ENCODE measurements at regions not wholly inside any gene's neighbourhood (a gene's known extent, or its start where the extent isn't known, plus 50 kb on each side); places are given as distances from the start of the nearest gene placed in this dataset.

DNA sequence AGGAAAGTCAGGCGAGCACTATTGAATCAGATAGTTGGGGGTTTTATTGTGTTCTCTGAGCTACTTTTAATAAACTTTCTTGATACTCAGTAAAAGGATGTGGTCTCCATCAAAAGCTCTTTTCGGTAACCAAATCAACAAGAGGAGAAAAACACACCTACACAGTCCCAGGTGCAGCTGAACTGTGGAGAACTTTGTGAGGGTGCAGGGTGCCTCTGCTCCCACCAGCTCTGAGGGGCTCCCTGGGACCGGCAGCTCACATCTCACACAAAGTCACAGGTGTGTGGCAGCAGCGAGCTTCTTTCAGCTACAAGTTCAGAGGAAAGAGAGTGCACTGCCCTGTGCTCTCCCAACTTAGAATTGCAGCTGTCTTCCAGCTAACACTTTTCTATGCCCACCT is 650.4 kb downstream of the RNF144A start:
- Histone ChIP-seq H3K4me1 (ENCODE audit: control insufficient read depth in 2 of 2, insufficient read depth in 2 of 2, low read length in 2 of 2) (peaks cover 22 to 57% of the 10 kb centered on the region in 2 donors), H3K4me3 (ENCODE audit: low read length in 2 of 2) (no peak overlapping the region), H3K27ac (ENCODE audit: low read depth in 1 of 2, low read length in 1 of 2) (peak overlapping the region; percentile 89 to 92), H3K36me3 (ENCODE audit: control insufficient read depth in 2 of 2, insufficient read depth in 2 of 2, low read length in 1 of 2) (no peaks in the 10 kb centered on the region), H3K27me3 (ENCODE audit: control insufficient read depth in 2 of 2, insufficient read depth in 1 of 2, low read length in 1 of 2) (no peaks in the 10 kb centered on the region), H3K9me3 (ENCODE audit: control insufficient read depth in 2 of 2, insufficient read depth in 1 of 2, low read length in 1 of 2) (peaks cover 0 to 6% of the 10 kb centered on the region in 2 donors)
- peak; percentile 68 to 96 (median 90) for DNase-seq (ENCODE audit: low read depth in 6 of 9, low spot score in 9 of 9)
- WGBS: 11% methylated on average over 4 of the region's 4 CpGs

DNA sequence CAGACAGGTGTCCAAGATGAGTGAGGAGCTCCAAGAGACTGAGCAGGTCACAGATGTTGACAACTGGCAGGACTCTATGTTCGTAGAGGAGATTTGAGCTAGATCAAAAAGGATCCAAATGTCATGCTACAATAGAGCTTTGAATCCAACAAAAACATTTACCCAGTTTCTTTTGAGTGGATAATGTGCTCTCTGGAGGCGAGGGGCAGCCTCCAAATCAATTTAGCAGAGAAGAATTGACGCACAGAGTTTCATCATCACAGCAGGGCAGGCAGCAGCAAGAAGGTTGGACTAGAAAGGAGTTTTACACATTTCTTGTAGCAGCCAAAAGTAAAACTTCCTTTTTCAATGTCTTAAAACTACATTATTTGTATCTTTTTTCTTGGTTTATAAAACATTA is 653.0 kb downstream of the RNF144A start:
- WGBS: 88% methylated on average over 3 of the region's 3 CpGs
- no peak for DNase-seq (ENCODE audit: low read depth in 6 of 9, low spot score in 9 of 9)
- Histone ChIP-seq H3K9me3 (ENCODE audit: control insufficient read depth in 2 of 2, insufficient read depth in 1 of 2, low read length in 1 of 2) (no peaks in the 10 kb centered on the region), H3K27ac (ENCODE audit: low read depth in 1 of 2, low read length in 1 of 2) (peak overlapping the region; percentile 32 to 50), H3K4me1 (ENCODE audit: control insufficient read depth in 2 of 2, insufficient read depth in 2 of 2, low read length in 2 of 2) (peaks cover 26 to 76% of the 10 kb centered on the region in 2 donors), H3K4me3 (ENCODE audit: low read length in 2 of 2) (no peak overlapping the region), H3K36me3 (ENCODE audit: control insufficient read depth in 2 of 2, insufficient read depth in 2 of 2, low read length in 1 of 2) (no peaks in the 10 kb centered on the region), H3K27me3 (ENCODE audit: control insufficient read depth in 2 of 2, insufficient read depth in 1 of 2, low read length in 1 of 2) (no peaks in the 10 kb centered on the region)

- Histone ChIP-seq H3K4me1 (ENCODE audit: control insufficient read depth in 2 of 2, insufficient read depth in 2 of 2, low read length in 2 of 2) (peaks cover 26 to 74% of the 10 kb centered on the region in 2 donors), H3K27ac (ENCODE audit: low read depth in 1 of 2, low read length in 1 of 2) (peak overlapping the region in 1 of 2 donors; percentile 51), H3K4me3 (ENCODE audit: low read length in 2 of 2) (no peak overlapping the region), H3K9me3 (ENCODE audit: control insufficient read depth in 2 of 2, insufficient read depth in 1 of 2, low read length in 1 of 2) (no peaks in the 10 kb centered on the region), H3K27me3 (ENCODE audit: control insufficient read depth in 2 of 2, insufficient read depth in 1 of 2, low read length in 1 of 2) (no peaks in the 10 kb centered on the region), H3K36me3 (ENCODE audit: control insufficient read depth in 2 of 2, insufficient read depth in 2 of 2, low read length in 1 of 2) (no peaks in the 10 kb centered on the region)
- WGBS: 99% methylated on average over 1 of the region's 1 CpG
- DNase-seq (ENCODE audit: low read depth in 6 of 9, low spot score in 9 of 9): no peak
Measured at GRCh38 chr2:7571701-7572100, 654.5 kb downstream of the RNF144A start.

GRCh38 chr2:7572450-7572849 is 655.2 kb downstream of the RNF144A start:
- 75% methylated on average over 7 of the region's 7 CpGs for WGBS
- H3K27me3 ChIP-seq (ENCODE audit: control insufficient read depth in 2 of 2, insufficient read depth in 1 of 2, low read length in 1 of 2): no peaks in the 10 kb centered on the region
- no peak overlapping the region for H3K4me3 ChIP-seq (ENCODE audit: low read length in 2 of 2)
- H3K36me3 ChIP-seq (ENCODE audit: control insufficient read depth in 2 of 2, insufficient read depth in 2 of 2, low read length in 1 of 2): no peaks in the 10 kb centered on the region
- no peaks in the 10 kb centered on the region for H3K9me3 ChIP-seq (ENCODE audit: control insufficient read depth in 2 of 2, insufficient read depth in 1 of 2, low read length in 1 of 2)
- peaks cover 23 to 69% of the 10 kb centered on the region in 2 donors for H3K4me1 ChIP-seq (ENCODE audit: control insufficient read depth in 2 of 2, insufficient read depth in 2 of 2, low read length in 2 of 2)
- peak overlapping the region in 1 of 2 donors; percentile 51 for H3K27ac ChIP-seq (ENCODE audit: low read depth in 1 of 2, low read length in 1 of 2)
- DNase-seq (ENCODE audit: low read depth in 6 of 9, low spot score in 9 of 9): peak in 5 of 9 donors; percentile 37 to 78 (median 48)

DNA sequence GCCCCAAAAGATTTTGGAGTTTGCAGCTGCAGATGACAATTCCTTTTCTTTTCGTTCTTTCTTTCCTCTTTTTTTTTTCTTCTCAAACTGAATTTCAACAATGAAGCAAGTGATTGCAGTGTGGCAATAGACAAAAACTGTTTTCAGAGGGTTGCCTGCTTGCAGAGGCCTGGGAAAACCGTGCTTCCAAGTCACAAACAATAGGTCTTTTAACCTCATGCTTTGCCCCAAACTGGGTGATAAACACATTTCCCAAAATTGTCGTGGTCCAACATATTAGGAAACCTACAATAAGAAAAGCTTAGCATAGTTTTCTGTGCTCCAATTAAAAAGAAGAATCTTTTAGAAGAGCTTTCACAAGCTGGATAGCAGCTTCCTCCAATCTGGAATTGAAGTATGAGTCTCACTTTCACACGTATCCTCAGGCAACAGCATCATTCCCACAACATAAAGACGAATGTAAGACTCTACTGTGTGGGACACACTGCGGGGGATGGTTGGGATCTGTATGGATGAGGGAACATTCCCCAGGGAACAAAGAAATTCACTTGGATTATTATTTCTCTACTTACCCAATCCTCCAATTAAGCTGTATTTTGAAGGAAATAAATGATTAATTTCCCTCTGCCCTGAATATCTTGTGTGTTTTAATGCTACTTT is 656.1 kb downstream of the RNF144A start:
- Histone ChIP-seq H3K9me3 (ENCODE audit: control insufficient read depth in 2 of 2, insufficient read depth in 1 of 2, low read length in 1 of 2) (peaks cover 0 to 4% of the 10 kb centered on the region in 2 donors), H3K27me3 (ENCODE audit: control insufficient read depth in 2 of 2, insufficient read depth in 1 of 2, low read length in 1 of 2) (no peaks in the 10 kb centered on the region), H3K27ac (ENCODE audit: low read depth in 1 of 2, low read length in 1 of 2) (no peak overlapping the region), H3K36me3 (ENCODE audit: control insufficient read depth in 2 of 2, insufficient read depth in 2 of 2, low read length in 1 of 2) (no peaks in the 10 kb centered on the region), H3K4me1 (ENCODE audit: control insufficient read depth in 2 of 2, insufficient read depth in 2 of 2, low read length in 2 of 2) (peaks cover 18 to 63% of the 10 kb centered on the region in 2 donors), H3K4me3 (ENCODE audit: low read length in 2 of 2) (no peak overlapping the region)
- DNase-seq (ENCODE audit: low read depth in 6 of 9, low spot score in 9 of 9): no peak
- WGBS: 83% methylated on average over 6 of the region's 6 CpGs

- no peaks in the 10 kb centered on the region for H3K36me3 ChIP-seq (ENCODE audit: control insufficient read depth in 2 of 2, insufficient read depth in 2 of 2, low read length in 1 of 2)
- peaks cover 0 to 4% of the 10 kb centered on the region in 2 donors for H3K9me3 ChIP-seq (ENCODE audit: control insufficient read depth in 2 of 2, insufficient read depth in 1 of 2, low read length in 1 of 2)
- H3K27ac ChIP-seq (ENCODE audit: low read depth in 1 of 2, low read length in 1 of 2): peak overlapping the region in 1 of 2 donors; percentile 74
- peaks cover 12 to 53% of the 10 kb centered on the region in 2 donors for H3K4me1 ChIP-seq (ENCODE audit: control insufficient read depth in 2 of 2, insufficient read depth in 2 of 2, low read length in 2 of 2)
- no peak for DNase-seq (ENCODE audit: low read depth in 6 of 9, low spot score in 9 of 9)
- WGBS: 84% methylated on average over 4 of the region's 4 CpGs
- H3K4me3 ChIP-seq (ENCODE audit: low read length in 2 of 2): no peak overlapping the region
- H3K27me3 ChIP-seq (ENCODE audit: control insufficient read depth in 2 of 2, insufficient read depth in 1 of 2, low read length in 1 of 2): no peaks in the 10 kb centered on the region
Measured at GRCh38 chr2:7574385-7574784, 657.2 kb downstream of the RNF144A start.

DNA sequence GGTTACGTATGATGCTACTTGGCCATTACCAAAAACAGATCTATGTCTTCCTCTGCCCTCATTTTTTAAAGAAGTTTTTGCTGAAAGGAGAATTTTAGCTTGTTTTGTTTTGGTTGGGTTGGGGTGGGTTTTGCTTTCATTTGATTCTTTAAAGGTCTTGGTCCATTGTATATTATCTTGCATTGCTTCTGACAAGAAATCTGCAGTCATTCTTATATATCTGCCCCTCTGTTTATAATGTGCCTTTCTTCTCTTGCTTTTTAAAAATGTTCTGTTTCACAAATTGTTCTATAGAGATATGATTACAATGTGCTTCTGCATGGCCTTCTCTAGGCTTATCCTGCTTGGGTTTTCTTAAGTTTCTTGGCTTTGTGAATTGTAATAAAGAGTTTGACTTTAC is 660.6 kb downstream of the RNF144A start:
- H3K9me3 ChIP-seq (ENCODE audit: control insufficient read depth in 2 of 2, insufficient read depth in 1 of 2, low read length in 1 of 2): peaks cover 0 to 4% of the 10 kb centered on the region in 2 donors
- 96% methylated on average over 1 of the region's 1 CpG for WGBS
- no peak overlapping the region for H3K27ac ChIP-seq (ENCODE audit: low read depth in 1 of 2, low read length in 1 of 2)
- no peak for DNase-seq (ENCODE audit: low read depth in 6 of 9, low spot score in 9 of 9)
- H3K4me3 ChIP-seq (ENCODE audit: low read length in 2 of 2): no peak overlapping the region
- H3K4me1 ChIP-seq (ENCODE audit: control insufficient read depth in 2 of 2, insufficient read depth in 2 of 2, low read length in 2 of 2): peaks cover 3 to 24% of the 10 kb centered on the region in 2 donors
- H3K36me3 ChIP-seq (ENCODE audit: control insufficient read depth in 2 of 2, insufficient read depth in 2 of 2, low read length in 1 of 2): no peaks in the 10 kb centered on the region
- H3K27me3 ChIP-seq (ENCODE audit: control insufficient read depth in 2 of 2, insufficient read depth in 1 of 2, low read length in 1 of 2): no peaks in the 10 kb centered on the region

- no peaks in the 10 kb centered on the region for H3K27me3 ChIP-seq (ENCODE audit: control insufficient read depth in 2 of 2, insufficient read depth in 1 of 2, low read length in 1 of 2)
- H3K4me1 ChIP-seq (ENCODE audit: control insufficient read depth in 2 of 2, insufficient read depth in 2 of 2, low read length in 2 of 2): no peaks in the 10 kb centered on the region
- no peak for DNase-seq (ENCODE audit: low read depth in 6 of 9, low spot score in 9 of 9)
- H3K4me3 ChIP-seq (ENCODE audit: low read length in 2 of 2): no peak overlapping the region
- H3K27ac ChIP-seq (ENCODE audit: low read depth in 1 of 2, low read length in 1 of 2): no peak overlapping the region
- H3K36me3 ChIP-seq (ENCODE audit: control insufficient read depth in 2 of 2, insufficient read depth in 2 of 2, low read length in 1 of 2): no peaks in the 10 kb centered on the region
- no peaks in the 10 kb centered on the region for H3K9me3 ChIP-seq (ENCODE audit: control insufficient read depth in 2 of 2, insufficient read depth in 1 of 2, low read length in 1 of 2)
Measured at GRCh38 chr2:7584017-7584416, 666.8 kb downstream of the RNF144A start.

DNA sequence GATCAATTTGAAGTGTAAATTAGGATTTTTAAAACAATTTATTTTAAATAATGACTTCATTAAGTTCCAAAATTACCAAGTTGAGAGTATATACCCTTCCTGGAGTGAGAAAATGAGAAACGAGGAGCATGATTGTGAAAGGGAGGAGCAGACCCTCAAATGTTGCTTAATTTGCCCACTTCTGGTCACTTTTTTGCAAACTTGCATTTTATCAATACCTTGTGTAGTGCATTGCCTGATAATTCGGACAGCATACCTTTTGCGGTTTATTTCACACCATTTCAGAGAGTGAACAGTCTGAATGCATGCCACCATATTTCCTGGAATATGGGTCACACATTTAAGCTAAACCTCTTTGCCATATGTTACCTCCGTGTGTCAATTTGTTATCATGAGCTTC is 669.7 kb downstream of the RNF144A start:
- H3K9me3 ChIP-seq (ENCODE audit: control insufficient read depth in 2 of 2, insufficient read depth in 1 of 2, low read length in 1 of 2): no peaks in the 10 kb centered on the region
- no peaks in the 10 kb centered on the region for H3K36me3 ChIP-seq (ENCODE audit: control insufficient read depth in 2 of 2, insufficient read depth in 2 of 2, low read length in 1 of 2)
- no peaks in the 10 kb centered on the region for H3K27me3 ChIP-seq (ENCODE audit: control insufficient read depth in 2 of 2, insufficient read depth in 1 of 2, low read length in 1 of 2)
- no peaks in the 10 kb centered on the region for H3K4me1 ChIP-seq (ENCODE audit: control insufficient read depth in 2 of 2, insufficient read depth in 2 of 2, low read length in 2 of 2)
- no peak overlapping the region for H3K4me3 ChIP-seq (ENCODE audit: low read length in 2 of 2)
- WGBS: 96% methylated on average over 4 of the region's 4 CpGs
- no peak overlapping the region for H3K27ac ChIP-seq (ENCODE audit: low read depth in 1 of 2, low read length in 1 of 2)
- DNase-seq (ENCODE audit: low read depth in 6 of 9, low spot score in 9 of 9): no peak
